ENCODE measurements at regions not wholly inside any gene's neighbourhood (a gene's known extent, or its start where the extent isn't known, plus 50 kb on each side); places are given as distances from the start of the nearest gene placed in this dataset.
"Not testable (repeated sequence)": the region's sequence is repeated elsewhere in the genome, so short reads cannot be mapped to it uniquely, and the experiment has no call there.

DNA sequence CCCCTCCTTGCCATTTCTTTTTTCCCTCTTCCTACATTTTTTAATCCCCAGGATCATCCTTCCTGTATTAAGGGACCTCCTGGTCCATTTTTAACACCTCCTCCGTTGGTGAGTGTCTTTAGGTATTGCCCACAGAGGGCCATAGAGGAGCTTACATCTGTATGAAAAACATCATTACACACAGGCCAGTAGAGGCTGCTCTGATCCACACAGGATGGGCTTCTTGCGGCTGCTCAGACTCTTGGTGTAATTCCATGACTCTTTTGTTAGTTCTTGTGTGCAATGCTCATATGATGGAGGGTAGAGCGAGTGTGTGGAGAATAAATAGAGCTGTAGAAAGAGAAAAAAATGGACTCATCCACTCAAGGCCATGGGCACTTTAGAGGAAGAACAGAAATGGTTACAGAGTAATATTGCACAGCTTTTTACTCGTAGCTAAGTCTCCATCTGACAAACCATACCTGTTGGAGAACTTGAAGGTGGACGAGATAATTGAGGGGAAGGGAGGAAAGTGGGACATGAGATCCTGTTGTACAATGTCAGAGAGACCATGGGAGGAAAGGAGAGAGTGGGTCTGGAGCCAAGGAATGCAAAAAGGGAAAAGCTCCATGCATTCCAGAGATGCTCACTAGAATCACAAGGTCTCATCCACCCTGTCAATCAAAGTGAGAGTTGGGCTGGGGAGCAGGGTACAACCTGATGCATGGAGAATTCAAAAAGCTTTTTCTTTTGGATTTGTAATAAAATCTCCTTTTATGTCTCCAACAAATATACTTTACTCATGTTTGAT is 129.7 kb upstream of the TNP1 start:
- TF ChIP-seq, protein P1, sequence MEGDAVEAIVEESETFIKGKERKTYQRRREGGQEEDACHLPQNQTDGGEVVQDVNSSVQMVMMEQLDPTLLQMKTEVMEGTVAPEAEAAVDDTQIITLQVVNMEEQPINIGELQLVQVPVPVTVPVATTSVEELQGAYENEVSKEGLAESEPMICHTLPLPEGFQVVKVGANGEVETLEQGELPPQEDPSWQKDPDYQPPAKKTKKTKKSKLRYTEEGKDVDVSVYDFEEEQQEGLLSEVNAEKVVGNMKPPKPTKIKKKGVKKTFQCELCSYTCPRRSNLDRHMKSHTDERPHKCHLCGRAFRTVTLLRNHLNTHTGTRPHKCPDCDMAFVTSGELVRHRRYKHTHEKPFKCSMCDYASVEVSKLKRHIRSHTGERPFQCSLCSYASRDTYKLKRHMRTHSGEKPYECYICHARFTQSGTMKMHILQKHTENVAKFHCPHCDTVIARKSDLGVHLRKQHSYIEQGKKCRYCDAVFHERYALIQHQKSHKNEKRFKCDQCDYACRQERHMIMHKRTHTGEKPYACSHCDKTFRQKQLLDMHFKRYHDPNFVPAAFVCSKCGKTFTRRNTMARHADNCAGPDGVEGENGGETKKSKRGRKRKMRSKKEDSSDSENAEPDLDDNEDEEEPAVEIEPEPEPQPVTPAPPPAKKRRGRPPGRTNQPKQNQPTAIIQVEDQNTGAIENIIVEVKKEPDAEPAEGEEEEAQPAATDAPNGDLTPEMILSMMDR (IDR thresholded peaks at IDR 0.05) = no peak
- H3K4me3 ChIP-seq = no peak overlapping the region
- no peak overlapping the region for H3K27ac ChIP-seq
- DNase-seq (ENCODE audit: low spot score) = no peak

DNA sequence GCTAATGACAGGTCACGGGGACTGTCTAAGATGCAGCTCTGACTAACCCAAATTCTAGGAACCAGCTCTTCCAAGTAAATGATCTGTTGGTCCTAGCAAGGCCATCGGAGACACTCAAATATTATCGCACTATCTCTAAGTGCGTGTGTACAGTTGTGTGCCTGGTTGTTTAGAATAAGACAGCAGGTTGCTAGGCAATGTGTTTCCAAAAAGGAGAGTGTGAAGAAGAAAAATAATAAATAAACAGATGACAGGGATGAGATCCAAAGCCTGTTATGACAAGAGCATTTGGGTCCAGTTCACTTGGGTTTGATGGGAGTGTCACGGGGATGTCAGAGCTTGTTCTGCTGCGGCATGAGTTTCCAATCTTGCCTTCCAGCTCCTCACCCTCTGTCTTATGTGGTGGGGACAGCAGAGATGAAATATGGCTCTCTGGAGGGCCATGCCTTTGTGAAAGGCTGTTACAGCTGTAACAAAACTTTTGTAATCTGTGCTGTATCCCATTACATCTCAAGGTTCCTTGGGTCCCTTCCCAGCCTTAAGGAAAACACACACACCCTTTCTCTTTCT is 127.5 kb upstream of the TNP1 start:
- DNase-seq (ENCODE audit: low spot score) = no peak
- no peak overlapping the region for H3K27ac ChIP-seq
- TF ChIP-seq, protein P1 (IDR thresholded peaks at IDR 0.05) = no peak
- no peak overlapping the region for H3K4me3 ChIP-seq

DNA sequence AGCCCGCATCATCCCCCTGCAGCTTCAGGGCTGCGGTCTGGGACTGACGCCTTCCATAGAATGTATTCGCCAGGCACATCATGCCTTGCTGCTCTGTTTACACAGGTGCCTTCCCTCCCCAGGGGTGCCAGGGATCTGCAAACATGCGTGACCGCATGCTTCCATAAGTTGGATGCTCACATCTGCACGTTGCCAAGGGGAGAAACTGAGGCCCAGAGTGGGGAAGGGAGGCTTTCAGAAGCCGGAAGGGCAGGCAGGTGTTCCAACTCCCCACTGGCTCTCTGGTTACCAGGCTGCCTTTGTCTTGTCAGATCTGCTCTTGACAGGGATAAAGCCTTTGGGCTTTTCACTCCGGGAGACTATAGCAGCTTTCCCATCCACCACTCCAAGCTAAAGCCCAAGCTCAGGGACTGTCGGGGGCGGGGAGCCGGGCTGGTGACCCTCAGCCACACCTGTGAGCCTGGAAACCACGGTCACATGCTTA is 125.8 kb upstream of the TNP1 start:
- TF ChIP-seq, protein P1 (IDR thresholded peaks at IDR 0.05) = no peak
- Histone ChIP-seq H3K27ac (no peak overlapping the region), H3K4me3 (no peak overlapping the region)
- no peak for DNase-seq (ENCODE audit: low spot score)

DNA sequence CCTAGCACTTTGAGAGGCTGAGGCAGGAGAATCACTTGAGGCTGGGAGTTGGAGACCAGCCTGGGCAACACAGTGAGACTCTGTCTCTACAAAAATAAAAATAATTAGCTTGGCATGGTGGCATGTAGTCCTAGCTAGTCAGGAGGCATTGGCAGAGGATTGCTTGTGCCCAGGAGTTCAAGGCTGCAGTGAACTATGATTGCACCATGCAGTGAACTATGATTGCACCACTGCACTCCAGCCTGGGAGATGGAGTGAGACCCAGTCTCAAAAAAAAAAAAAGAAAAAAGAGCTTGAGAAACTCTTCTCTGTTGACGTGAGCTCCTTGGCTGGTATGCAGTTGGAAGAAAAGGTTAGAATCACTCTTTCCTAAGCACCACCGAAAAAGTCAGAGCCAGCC is 125.1 kb upstream of the TNP1 start:
- DNase-seq (ENCODE audit: low spot score) = no peak
- Histone ChIP-seq H3K4me3 (no peak overlapping the region), H3K27ac (peak overlapping the region in 1 of 2 donors; percentile 38)
- TF ChIP-seq, protein P1 (IDR thresholded peaks at IDR 0.05) = no peak

DNA sequence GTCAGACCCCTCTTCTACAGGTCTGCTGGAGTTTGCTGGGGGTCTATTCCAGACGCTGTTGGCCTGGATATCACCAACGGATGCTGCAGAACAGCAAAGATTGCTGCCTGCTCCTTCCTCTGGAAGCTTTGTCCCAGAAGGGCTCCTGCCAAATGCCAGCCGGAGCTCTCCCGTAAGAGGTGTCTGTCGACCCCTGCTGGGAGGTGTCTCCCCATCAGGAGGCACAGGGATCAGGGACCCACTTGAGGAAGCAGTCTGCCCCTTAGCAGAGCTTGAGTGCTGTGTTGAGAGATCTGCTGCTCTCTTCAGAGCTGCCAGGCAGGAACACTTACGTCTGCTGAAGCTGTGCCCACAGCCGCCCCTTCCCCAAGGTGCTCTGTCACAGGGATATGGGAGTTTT is 122.1 kb upstream of the TNP1 start:
- not testable (repeated sequence) for H3K4me3 ChIP-seq; DNase-seq (ENCODE audit: low spot score); H3K27ac ChIP-seq

DNA sequence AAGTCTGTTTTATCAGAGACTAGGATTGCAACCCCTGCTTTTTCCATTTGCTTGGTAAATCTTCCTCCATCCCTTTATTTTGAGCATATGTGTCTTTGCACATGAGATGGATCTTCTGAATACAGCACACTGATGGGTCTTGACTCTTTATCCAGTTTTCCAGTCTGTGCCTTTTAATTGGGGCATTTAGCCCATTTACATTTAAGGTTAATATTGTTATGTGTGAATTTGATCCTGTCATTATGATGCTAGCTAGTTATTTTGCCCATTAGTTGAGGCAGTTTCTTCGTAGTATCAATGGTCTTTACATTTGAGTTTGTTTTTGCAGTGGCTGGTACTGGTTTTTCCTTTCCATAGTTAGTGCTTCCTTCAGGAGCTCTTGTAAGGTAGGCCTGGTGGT is 120.6 kb upstream of the TNP1 start:
- not testable (repeated sequence) for H3K4me3 ChIP-seq; DNase-seq (ENCODE audit: low spot score); H3K27ac ChIP-seq

DNA sequence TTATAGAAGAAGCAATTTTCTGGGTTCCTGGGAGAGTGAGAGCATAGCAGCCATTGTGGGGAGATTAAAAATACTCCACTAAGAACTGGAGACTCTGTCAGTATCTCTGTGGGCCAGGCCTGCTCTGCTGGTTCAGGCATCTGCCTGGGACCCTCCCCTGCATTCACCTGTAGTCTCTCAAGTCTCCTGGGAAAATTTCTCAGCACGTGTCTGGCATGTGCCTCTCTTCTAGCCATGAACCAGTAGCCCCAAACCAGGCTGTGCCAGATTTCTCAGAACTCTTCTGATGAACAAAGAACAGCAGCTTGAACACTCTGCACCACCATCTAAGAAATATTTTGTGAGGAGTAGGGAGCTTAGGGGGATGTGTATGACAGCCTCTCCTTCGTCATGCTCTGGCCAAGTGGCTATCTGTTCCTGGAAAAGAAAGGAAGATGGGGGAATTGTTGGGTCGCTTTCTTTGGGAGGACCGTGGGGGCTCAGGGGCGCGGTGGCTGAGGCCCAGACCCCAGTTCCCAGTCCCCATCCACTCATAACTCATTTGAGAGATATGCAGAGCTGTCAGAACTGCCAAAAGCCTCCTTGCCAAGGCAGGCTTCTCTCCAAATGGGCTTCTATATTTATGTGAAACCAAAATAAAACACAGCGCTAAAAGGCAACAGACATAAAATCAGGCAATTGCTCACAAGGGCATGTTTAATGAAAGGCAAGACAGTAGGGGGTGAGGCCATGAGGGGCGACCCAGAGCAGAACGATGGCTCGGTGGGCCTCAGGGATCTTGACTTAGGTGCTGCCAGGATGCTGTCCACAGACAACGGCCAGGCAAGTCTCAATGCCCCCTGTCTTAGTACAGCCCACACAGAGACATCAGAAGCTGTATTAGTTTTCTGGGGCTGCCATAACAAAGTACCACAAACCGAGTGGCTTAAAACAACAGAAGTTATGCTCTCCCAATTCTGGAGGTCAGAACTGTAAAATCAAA is 114.7 kb upstream of the TNP1 start:
- no peak for DNase-seq (ENCODE audit: low spot score)
- TF ChIP-seq, protein P1 (IDR thresholded peaks at IDR 0.05) = no peak
- Histone ChIP-seq H3K27ac (peak overlapping the region; percentile 78 to 92), H3K4me3 (peak overlapping the region; percentile 39)

All from coronary artery (tissue), 2 donors.